Liver (tissue), 8 donors: ENCODE measurements at regions not wholly inside any gene's neighbourhood (a gene's known extent, or its start where the extent isn't known, plus 50 kb on each side); places are given as distances from the start of the nearest gene placed in this dataset.

Experiments used
- DNase-seq: peaks from one replicate; pipeline ENCODE4 v3.0.0-alpha.2; 2017; ENCODE audit warnings: low spot score
- H3K27ac ChIP-seq, 2 donors: one replicate each; pipeline ENCODE4 v1.7.0; 2013; ENCODE audit warnings: inconsistent platforms in 2 of 2, low read length in 2 of 2, control low read depth in 1 of 2, low read depth in 1 of 2, mild to moderate bottlenecking in 1 of 2
- H3K27me3 ChIP-seq, 4 donors: one replicate each; pipeline versions ENCODE4 v1.6.1 to v1.7.0; 2013; ENCODE audit warnings: low read length in 3 of 4, inconsistent platforms in 1 of 4, mild to moderate bottlenecking in 1 of 4, moderate library complexity in 1 of 4; ENCODE audit not compliant: control insufficient read depth in 4 of 4, insufficient read depth in 4 of 4
- H3K36me3 ChIP-seq, 4 donors: one replicate each; pipeline versions ENCODE4 v1.6.1 to v1.7.0; 2013; ENCODE audit warnings: low read length in 3 of 4, mild to moderate bottlenecking in 3 of 4, low read depth in 1 of 4, moderate library complexity in 1 of 4; ENCODE audit not compliant: control insufficient read depth in 4 of 4, insufficient read depth in 3 of 4
- H3K4me1 ChIP-seq, 4 donors: one replicate each; pipeline versions ENCODE4 v1.6.1 to v1.7.0; 2013; ENCODE audit warnings: low read length in 3 of 4, mild to moderate bottlenecking in 3 of 4, moderate library complexity in 1 of 4; ENCODE audit not compliant: control insufficient read depth in 4 of 4, insufficient read depth in 4 of 4
- H3K4me3 ChIP-seq, 3 donors: one replicate each; pipeline versions ENCODE4 v1.6.1 to v1.7.0; 2013; ENCODE audit warnings: low read length in 3 of 3, control low read depth in 1 of 3, low read depth in 1 of 3, mild to moderate bottlenecking in 1 of 3
- H3K9ac ChIP-seq, 2 donors: one replicate each; pipeline ENCODE4 v1.7.0; 2013; ENCODE audit warnings: low read length in 2 of 2, mild to moderate bottlenecking in 2 of 2, moderate library complexity in 2 of 2, control low read depth in 1 of 2, low read depth in 1 of 2
- H3K9me3 ChIP-seq, 4 donors: one replicate each; pipeline versions ENCODE4 v1.6.1 to v1.7.0; 2013; ENCODE audit warnings: low read length in 3 of 4; ENCODE audit not compliant: control insufficient read depth in 4 of 4
- ATF3 ChIP-seq: IDR thresholded peaks from 2 replicates; pipeline ENCODE4 v1.6.1; 2016; ENCODE audit warnings: antibody characterized with exemption
- EGR1 ChIP-seq, 2 donors: IDR thresholded peaks; 2 replicates each; pipeline ENCODE4 v1.6.1; 2016 to 2018; ENCODE audit warnings: antibody characterized with exemption in 2 of 2, low read depth in 2 of 2
- FOXA1 ChIP-seq: IDR thresholded peaks from 2 replicates; pipeline ENCODE4 v1.6.1; 2016; ENCODE audit warnings: antibody characterized with exemption
- FOXA2 ChIP-seq: IDR thresholded peaks from 2 replicates; pipeline ENCODE4 v1.6.1; 2016; ENCODE audit warnings: antibody characterized with exemption
- GABPA ChIP-seq, 2 donors: IDR thresholded peaks in 1 of 2; conservative IDR thresholded peaks in 1 of 2; 2 replicates each; pipeline ENCODE4 v1.6.1; 2016; ENCODE audit warnings: antibody characterized with exemption in 2 of 2, mild to moderate bottlenecking in 1 of 2, moderate library complexity in 1 of 2
- HNF4A ChIP-seq, 2 donors: conservative IDR thresholded peaks; 2 replicates each; pipeline ENCODE4 v1.6.1; 2016; ENCODE audit warnings: antibody characterized with exemption in 2 of 2, mild to moderate bottlenecking in 2 of 2
- HNF4G ChIP-seq: IDR thresholded peaks from 2 replicates; pipeline ENCODE4 v1.6.1; 2016; ENCODE audit warnings: antibody characterized with exemption
- JUND ChIP-seq, 2 donors: IDR thresholded peaks; 2 replicates each; pipeline ENCODE4 v1.6.1; 2016; ENCODE audit warnings: antibody characterized with exemption in 2 of 2
- MAX ChIP-seq: IDR thresholded peaks from 2 replicates; pipeline ENCODE4 v1.6.1; 2016; ENCODE audit warnings: antibody characterized with exemption
- NR2F2 ChIP-seq: IDR thresholded peaks from 2 replicates; pipeline ENCODE4 v1.6.1; 2016; ENCODE audit warnings: antibody characterized with exemption
- RAD21 ChIP-seq, 2 donors: IDR thresholded peaks; 2 replicates each; pipeline ENCODE4 v1.6.1; 2016; ENCODE audit warnings: antibody characterized with exemption in 2 of 2, mild to moderate bottlenecking in 2 of 2
- REST ChIP-seq: IDR thresholded peaks from 2 replicates; pipeline ENCODE4 v1.6.1; 2016; ENCODE audit warnings: antibody characterized with exemption, mild to moderate bottlenecking
- RXRA ChIP-seq, 2 donors: IDR thresholded peaks; 2 replicates each; pipeline ENCODE4 v1.6.1; 2017 to 2018; ENCODE audit warnings: antibody characterized with exemption in 2 of 2, mild to moderate bottlenecking in 1 of 2
- SP1 ChIP-seq: IDR thresholded peaks from 2 replicates; pipeline ENCODE4 v1.6.1; 2018; ENCODE audit warnings: antibody characterized with exemption, mild to moderate bottlenecking
- TAF1 ChIP-seq: conservative IDR thresholded peaks from 2 replicates; pipeline ENCODE4 v1.6.1; 2016; ENCODE audit warnings: antibody characterized with exemption, mild to moderate bottlenecking
- YY1 ChIP-seq: IDR thresholded peaks from 2 replicates; pipeline ENCODE4 v1.6.1; 2016; ENCODE audit warnings: antibody characterized with exemption, mild to moderate bottlenecking
- WGBS: extraction: QIAGEN DNeasy Blood & Tissue Kit; methylation state at CpG from one replicate; pipeline ENCODE4 v1.1.7; 2013; 5-methylcytosine and 5-hydroxymethylcytosine counted together
- TF ChIP-seq, protein P1 (sequence below): IDR thresholded peaks from 2 replicates; pipeline ENCODE4 v1.6.1; 2016; ENCODE audit warnings: antibody characterized with exemption
- TF ChIP-seq, protein P2 (sequence below): fragments of 150-350 bp; IDR thresholded peaks from 2 replicates; pipeline ENCODE4 v1.5.1; 2017; ENCODE audit warnings: improper control_type of control experiment, low read depth, low read length; ENCODE audit not compliant: missing input control
- donor health status: healthy.
- donor health status: healthy.
- donor health status: healthy.
- donor health status: healthy.
- donor health status: healthy.

DNA sequence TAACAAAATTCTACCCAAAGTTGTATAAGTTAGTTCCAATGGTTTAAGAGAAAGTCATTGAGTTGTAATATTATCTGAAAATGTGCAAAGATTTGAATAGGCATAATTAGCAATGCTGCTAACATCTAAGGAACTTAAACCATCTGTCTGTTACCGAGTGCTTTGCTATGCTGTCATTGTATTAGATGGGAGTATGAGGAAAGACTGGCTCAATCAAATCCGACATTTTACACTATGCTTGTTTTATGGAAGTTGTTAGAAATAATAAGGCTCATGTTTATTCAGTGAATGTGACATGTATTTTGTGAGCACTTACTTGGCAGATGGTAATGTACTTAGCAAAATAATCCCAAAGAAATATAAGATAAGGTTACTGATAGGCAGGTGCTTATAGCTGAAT, 1715.1 kb downstream of the PCDH7 start:
- no peaks in the 10 kb centered on the region for H3K4me1 ChIP-seq
- TF ChIP-seq JUND (IDR thresholded peaks at IDR 0.05) (no peak), HNF4A (conservative IDR thresholded peaks at IDR 0.05) (no peak), SP1 (no peak), RAD21 (IDR thresholded peaks at IDR 0.05) (no peak), FOXA1 (no peak), TAF1 (no peak), ATF3 (no peak), REST (no peak), MAX (no peak), EGR1 (IDR thresholded peaks at IDR 0.05; ENCODE audit: low read depth in 2 of 2) (no peak), YY1 (no peak), HNF4G (no peak), NR2F2 (no peak), FOXA2 (no peak), GABPA (IDR thresholded peaks at IDR 0.05 in 1 of 2, conservative IDR thresholded peaks at IDR 0.05 in 1 of 2) (no peak), RXRA (IDR thresholded peaks at IDR 0.05) (no peak)
- TF ChIP-seq, protein P1, sequence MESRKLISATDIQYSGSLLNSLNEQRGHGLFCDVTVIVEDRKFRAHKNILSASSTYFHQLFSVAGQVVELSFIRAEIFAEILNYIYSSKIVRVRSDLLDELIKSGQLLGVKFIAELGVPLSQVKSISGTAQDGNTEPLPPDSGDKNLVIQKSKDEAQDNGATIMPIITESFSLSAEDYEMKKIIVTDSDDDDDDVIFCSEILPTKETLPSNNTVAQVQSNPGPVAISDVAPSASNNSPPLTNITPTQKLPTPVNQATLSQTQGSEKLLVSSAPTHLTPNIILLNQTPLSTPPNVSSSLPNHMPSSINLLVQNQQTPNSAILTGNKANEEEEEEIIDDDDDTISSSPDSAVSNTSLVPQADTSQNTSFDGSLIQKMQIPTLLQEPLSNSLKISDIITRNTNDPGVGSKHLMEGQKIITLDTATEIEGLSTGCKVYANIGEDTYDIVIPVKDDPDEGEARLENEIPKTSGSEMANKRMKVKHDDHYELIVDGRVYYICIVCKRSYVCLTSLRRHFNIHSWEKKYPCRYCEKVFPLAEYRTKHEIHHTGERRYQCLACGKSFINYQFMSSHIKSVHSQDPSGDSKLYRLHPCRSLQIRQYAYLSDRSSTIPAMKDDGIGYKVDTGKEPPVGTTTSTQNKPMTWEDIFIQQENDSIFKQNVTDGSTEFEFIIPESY, result no peak
- TF ChIP-seq, protein P2, sequence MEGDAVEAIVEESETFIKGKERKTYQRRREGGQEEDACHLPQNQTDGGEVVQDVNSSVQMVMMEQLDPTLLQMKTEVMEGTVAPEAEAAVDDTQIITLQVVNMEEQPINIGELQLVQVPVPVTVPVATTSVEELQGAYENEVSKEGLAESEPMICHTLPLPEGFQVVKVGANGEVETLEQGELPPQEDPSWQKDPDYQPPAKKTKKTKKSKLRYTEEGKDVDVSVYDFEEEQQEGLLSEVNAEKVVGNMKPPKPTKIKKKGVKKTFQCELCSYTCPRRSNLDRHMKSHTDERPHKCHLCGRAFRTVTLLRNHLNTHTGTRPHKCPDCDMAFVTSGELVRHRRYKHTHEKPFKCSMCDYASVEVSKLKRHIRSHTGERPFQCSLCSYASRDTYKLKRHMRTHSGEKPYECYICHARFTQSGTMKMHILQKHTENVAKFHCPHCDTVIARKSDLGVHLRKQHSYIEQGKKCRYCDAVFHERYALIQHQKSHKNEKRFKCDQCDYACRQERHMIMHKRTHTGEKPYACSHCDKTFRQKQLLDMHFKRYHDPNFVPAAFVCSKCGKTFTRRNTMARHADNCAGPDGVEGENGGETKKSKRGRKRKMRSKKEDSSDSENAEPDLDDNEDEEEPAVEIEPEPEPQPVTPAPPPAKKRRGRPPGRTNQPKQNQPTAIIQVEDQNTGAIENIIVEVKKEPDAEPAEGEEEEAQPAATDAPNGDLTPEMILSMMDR, result no peak
- no peak overlapping the region for H3K9ac ChIP-seq
- no peaks in the 10 kb centered on the region for H3K36me3 ChIP-seq
- no peaks in the 10 kb centered on the region for H3K9me3 ChIP-seq
- DNase-seq, result no peak
- H3K4me3 ChIP-seq, result no peak overlapping the region
- no peaks in the 10 kb centered on the region for H3K27me3 ChIP-seq
- 77% methylated on average over 2 of the region's 2 CpGs for WGBS
- no peak overlapping the region for H3K27ac ChIP-seq

- TF ChIP-seq, protein P1, result no peak
- TF ChIP-seq EGR1 (IDR thresholded peaks at IDR 0.05; ENCODE audit: low read depth in 2 of 2), result no peak
- no peak for TF ChIP-seq FOXA1
- no peak for TF ChIP-seq JUND (IDR thresholded peaks at IDR 0.05)
- Histone ChIP-seq H3K36me3 (no peaks in the 10 kb centered on the region), H3K27me3 (no peaks in the 10 kb centered on the region), H3K27ac (no peak overlapping the region), H3K9me3 (no peaks in the 10 kb centered on the region), H3K9ac (no peak overlapping the region), H3K4me3 (no peak overlapping the region), H3K4me1 (no peaks in the 10 kb centered on the region)
- WGBS, result 68% methylated on average over 3 of the region's 3 CpGs
- no peak for DNase-seq
Measured at GRCh38 chr4:32436816-32437215, 1716.6 kb downstream of the PCDH7 start.
